ENCODE measurements at regions not wholly inside any gene's neighbourhood (a gene's known extent, or its start where the extent isn't known, plus 50 kb on each side); places are given as distances from the start of the nearest gene placed in this dataset.

DNA sequence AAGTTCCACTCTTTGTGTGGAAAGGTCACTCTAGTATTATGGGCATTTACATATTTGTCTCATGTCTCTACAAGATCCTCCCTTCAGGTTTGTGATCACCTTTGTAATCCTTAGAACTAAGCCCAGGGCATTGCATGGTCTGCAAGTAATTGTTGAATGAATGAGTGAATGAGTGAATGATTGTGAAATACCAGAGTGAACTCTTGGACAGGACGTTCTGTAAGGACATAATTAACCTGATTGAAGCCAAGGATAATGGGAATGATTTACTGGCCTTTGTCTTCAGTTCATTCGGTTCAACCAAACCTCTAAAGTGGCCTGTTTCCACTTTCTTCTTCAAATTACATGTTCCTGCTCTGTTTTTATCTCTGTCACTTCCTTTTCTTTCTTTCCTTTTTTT is 83.0 kb upstream of the TSPAN2 start:
- no peak overlapping the region for H2BK120ac ChIP-seq (ENCODE audit: low read depth, low read length)
- no peak overlapping the region for H3K23ac ChIP-seq (ENCODE audit: low read depth, low read length, poor library complexity)
- H3K27ac ChIP-seq (replicated peaks; ENCODE audit: low read length) = no peak overlapping the region
- H3K36me3 ChIP-seq (replicated peaks in 1 of 2; ENCODE audit: control insufficient read depth in 2 of 2, insufficient read depth in 2 of 2, low read length in 2 of 2) = no peaks in the 10 kb centered on the region
- H3K9me3 ChIP-seq (replicated peaks in 1 of 2; ENCODE audit: control insufficient read depth in 2 of 2, insufficient read depth in 1 of 2, low read depth in 1 of 2, low read length in 2 of 2) = no peaks in the 10 kb centered on the region
- no peak overlapping the region for H2AFZ ChIP-seq (ENCODE audit: low read length)
- no peak overlapping the region for H3K4me2 ChIP-seq (ENCODE audit: insufficient read depth, low read length, poor library complexity, severe bottlenecking)
- H3K18ac ChIP-seq (ENCODE audit: low read length) = no peak overlapping the region
- no peak for DNase-seq (ENCODE audit: low spot score)
- no peaks in the 10 kb centered on the region for H3K79me1 ChIP-seq (ENCODE audit: low read depth, low read length)
- no peaks in the 10 kb centered on the region for H3K27me3 ChIP-seq (ENCODE audit: control insufficient read depth in 3 of 3, insufficient read depth in 3 of 3, low read depth in 1 of 3, low read length in 3 of 3)
- peaks cover 0 to 3% of the 10 kb centered on the region in 2 donors for H3K4me1 ChIP-seq (ENCODE audit: control insufficient read depth in 2 of 2, insufficient read depth in 1 of 2, low read depth in 1 of 2, low read length in 2 of 2)
- no peak overlapping the region for H3K4me3 ChIP-seq (ENCODE audit: low read length in 2 of 2)
- no CpG with 5 or more reads among the region's 2 CpGs for WGBS, 2 donors (ENCODE audit: extremely low coverage in 2 of 2, insufficient read length in 2 of 2, insufficient replicate concordance in 1 of 2)
- H4K8ac ChIP-seq (ENCODE audit: low read depth, low read length) = no peak overlapping the region
- no peak overlapping the region for H3K14ac ChIP-seq (ENCODE audit: low read length)
- H2BK5ac ChIP-seq (ENCODE audit: low read length) = no peak overlapping the region
- H4K91ac ChIP-seq (ENCODE audit: low read depth, low read length, poor library complexity) = no peak overlapping the region
- H2BK12ac ChIP-seq (ENCODE audit: low read length) = no peak overlapping the region
- no peak overlapping the region for H2BK15ac ChIP-seq (ENCODE audit: low read length)
- no peak overlapping the region for H3K4ac ChIP-seq (ENCODE audit: low read length)
- H3K9ac ChIP-seq (ENCODE audit: low read depth, low read length, poor library complexity) = no peak overlapping the region
- H2AK5ac ChIP-seq (ENCODE audit: low read depth, low read length) = no peak overlapping the region

DNA sequence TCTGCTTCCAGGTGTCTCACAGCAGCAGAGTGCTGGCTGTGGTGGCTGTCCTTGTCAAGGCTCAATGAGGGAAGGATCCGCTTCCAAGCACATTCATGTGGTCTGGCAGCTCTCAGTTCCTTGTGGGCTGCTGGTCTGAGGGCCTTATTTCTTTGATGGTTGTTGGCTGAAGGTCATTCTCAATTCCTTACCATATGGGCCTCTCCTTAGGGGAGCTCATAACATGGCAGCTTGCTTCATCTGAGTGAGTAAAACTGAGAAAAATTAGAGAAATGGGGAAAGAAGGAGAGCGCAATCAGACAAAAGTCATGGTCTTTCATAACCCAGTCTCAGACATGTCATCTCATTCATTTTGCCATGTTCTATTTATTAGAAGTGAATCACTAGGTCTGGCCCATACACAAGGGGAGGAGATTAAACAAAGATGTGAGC is 81.7 kb upstream of the TSPAN2 start:
- Histone ChIP-seq H3K4me3 (ENCODE audit: low read length in 2 of 2) (no peak overlapping the region), H3K79me1 (ENCODE audit: low read depth, low read length) (no peaks in the 10 kb centered on the region), H3K23ac (ENCODE audit: low read depth, low read length, poor library complexity) (no peak overlapping the region), H3K4me2 (ENCODE audit: insufficient read depth, low read length, poor library complexity, severe bottlenecking) (no peak overlapping the region), H3K9me3 (replicated peaks in 1 of 2; ENCODE audit: control insufficient read depth in 2 of 2, insufficient read depth in 1 of 2, low read depth in 1 of 2, low read length in 2 of 2) (no peaks in the 10 kb centered on the region), H2BK15ac (ENCODE audit: low read length) (no peak overlapping the region), H2AFZ (ENCODE audit: low read length) (no peak overlapping the region), H3K27ac (replicated peaks; ENCODE audit: low read length) (no peak overlapping the region), H4K8ac (ENCODE audit: low read depth, low read length) (no peak overlapping the region), H2BK120ac (ENCODE audit: low read depth, low read length) (no peak overlapping the region), H3K9ac (ENCODE audit: low read depth, low read length, poor library complexity) (no peak overlapping the region), H3K4me1 (ENCODE audit: control insufficient read depth in 2 of 2, insufficient read depth in 1 of 2, low read depth in 1 of 2, low read length in 2 of 2) (peaks cover 0 to 3% of the 10 kb centered on the region in 2 donors), H3K14ac (ENCODE audit: low read length) (no peak overlapping the region), H2AK5ac (ENCODE audit: low read depth, low read length) (no peak overlapping the region), H3K27me3 (ENCODE audit: control insufficient read depth in 3 of 3, insufficient read depth in 3 of 3, low read depth in 1 of 3, low read length in 3 of 3) (no peaks in the 10 kb centered on the region), H3K36me3 (replicated peaks in 1 of 2; ENCODE audit: control insufficient read depth in 2 of 2, insufficient read depth in 2 of 2, low read length in 2 of 2) (no peaks in the 10 kb centered on the region), H2BK5ac (ENCODE audit: low read length) (no peak overlapping the region), H3K18ac (ENCODE audit: low read length) (no peak overlapping the region), H4K91ac (ENCODE audit: low read depth, low read length, poor library complexity) (no peak overlapping the region), H2BK12ac (ENCODE audit: low read length) (no peak overlapping the region), H3K4ac (ENCODE audit: low read length) (no peak overlapping the region)
- WGBS, 2 donors (ENCODE audit: extremely low coverage in 2 of 2, insufficient read length in 2 of 2, insufficient replicate concordance in 1 of 2) = no CpG with 5 or more reads among the region's 2 CpGs
- no peak for DNase-seq (ENCODE audit: low spot score)

DNA sequence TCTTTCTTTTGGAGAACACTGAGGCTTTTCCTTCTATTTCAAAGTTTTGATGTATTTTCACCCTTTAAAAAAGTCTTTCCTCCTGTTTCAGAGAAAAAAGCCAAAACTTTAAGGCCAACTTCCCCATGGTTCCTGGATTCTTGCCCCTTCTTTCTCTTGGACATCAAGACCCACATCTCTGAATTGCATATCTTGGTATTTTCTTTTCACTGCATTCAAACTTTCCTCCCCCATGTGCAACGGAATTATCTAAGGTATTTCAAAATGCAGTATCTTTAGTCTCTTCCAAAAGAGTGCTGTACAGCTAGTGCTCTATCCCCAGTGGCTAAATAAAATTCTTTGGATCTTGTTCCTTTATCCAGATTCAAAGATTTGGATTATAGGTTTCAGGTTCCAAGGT is 81.1 kb upstream of the TSPAN2 start:
- Histone ChIP-seq H2BK12ac (ENCODE audit: low read length) (no peak overlapping the region), H3K27me3 (ENCODE audit: control insufficient read depth in 3 of 3, insufficient read depth in 3 of 3, low read depth in 1 of 3, low read length in 3 of 3) (no peaks in the 10 kb centered on the region), H3K23ac (ENCODE audit: low read depth, low read length, poor library complexity) (no peak overlapping the region), H4K91ac (ENCODE audit: low read depth, low read length, poor library complexity) (no peak overlapping the region), H3K4me2 (ENCODE audit: insufficient read depth, low read length, poor library complexity, severe bottlenecking) (no peak overlapping the region), H4K8ac (ENCODE audit: low read depth, low read length) (no peak overlapping the region), H2AK5ac (ENCODE audit: low read depth, low read length) (no peak overlapping the region), H3K4me3 (ENCODE audit: low read length in 2 of 2) (no peak overlapping the region), H3K27ac (replicated peaks; ENCODE audit: low read length) (no peak overlapping the region), H3K14ac (ENCODE audit: low read length) (no peak overlapping the region), H3K79me1 (ENCODE audit: low read depth, low read length) (no peaks in the 10 kb centered on the region), H3K4ac (ENCODE audit: low read length) (no peak overlapping the region), H3K36me3 (replicated peaks in 1 of 2; ENCODE audit: control insufficient read depth in 2 of 2, insufficient read depth in 2 of 2, low read length in 2 of 2) (no peaks in the 10 kb centered on the region), H3K18ac (ENCODE audit: low read length) (no peak overlapping the region), H3K9ac (ENCODE audit: low read depth, low read length, poor library complexity) (no peak overlapping the region), H2BK5ac (ENCODE audit: low read length) (no peak overlapping the region), H2BK120ac (ENCODE audit: low read depth, low read length) (no peak overlapping the region), H3K4me1 (ENCODE audit: control insufficient read depth in 2 of 2, insufficient read depth in 1 of 2, low read depth in 1 of 2, low read length in 2 of 2) (no peaks in the 10 kb centered on the region), H2BK15ac (ENCODE audit: low read length) (no peak overlapping the region), H2AFZ (ENCODE audit: low read length) (no peak overlapping the region), H3K9me3 (replicated peaks in 1 of 2; ENCODE audit: control insufficient read depth in 2 of 2, insufficient read depth in 1 of 2, low read depth in 1 of 2, low read length in 2 of 2) (no peaks in the 10 kb centered on the region)
- no peak for DNase-seq (ENCODE audit: low spot score)
- no CpG with 5 or more reads among the region's 1 CpG for WGBS, 2 donors (ENCODE audit: extremely low coverage in 2 of 2, insufficient read length in 2 of 2, insufficient replicate concordance in 1 of 2)

DNA sequence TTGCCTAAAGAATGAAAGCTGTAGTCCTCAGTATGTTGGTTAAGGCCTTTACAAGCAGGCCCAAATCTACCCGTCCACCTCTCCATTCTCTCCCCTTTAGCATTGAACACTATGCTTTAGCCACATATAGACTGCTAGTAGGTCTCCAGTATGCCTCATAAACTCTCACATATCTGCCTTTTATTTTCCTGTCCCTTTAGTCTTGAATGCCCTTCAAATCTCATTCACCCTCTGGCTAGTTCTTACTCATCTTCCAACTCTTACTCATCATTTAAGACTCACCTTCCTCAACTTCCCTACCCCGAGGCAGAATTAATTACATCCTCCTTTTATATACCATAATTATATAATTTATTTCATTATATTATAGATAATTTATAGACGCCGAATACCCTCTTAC is 78.7 kb upstream of the TSPAN2 start:
- no peak overlapping the region for H3K14ac ChIP-seq (ENCODE audit: low read length)
- no peak overlapping the region for H2BK15ac ChIP-seq (ENCODE audit: low read length)
- no peak overlapping the region for H3K23ac ChIP-seq (ENCODE audit: low read depth, low read length, poor library complexity)
- H3K9me3 ChIP-seq (replicated peaks in 1 of 2; ENCODE audit: control insufficient read depth in 2 of 2, insufficient read depth in 1 of 2, low read depth in 1 of 2, low read length in 2 of 2) = no peaks in the 10 kb centered on the region
- no peaks in the 10 kb centered on the region for H3K27me3 ChIP-seq (ENCODE audit: control insufficient read depth in 3 of 3, insufficient read depth in 3 of 3, low read depth in 1 of 3, low read length in 3 of 3)
- H3K27ac ChIP-seq (replicated peaks; ENCODE audit: low read length) = no peak overlapping the region
- no peak for DNase-seq (ENCODE audit: low spot score)
- H3K4me2 ChIP-seq (ENCODE audit: insufficient read depth, low read length, poor library complexity, severe bottlenecking) = no peak overlapping the region
- H3K4me1 ChIP-seq (ENCODE audit: control insufficient read depth in 2 of 2, insufficient read depth in 1 of 2, low read depth in 1 of 2, low read length in 2 of 2) = no peaks in the 10 kb centered on the region
- H3K36me3 ChIP-seq (replicated peaks in 1 of 2; ENCODE audit: control insufficient read depth in 2 of 2, insufficient read depth in 2 of 2, low read length in 2 of 2) = no peaks in the 10 kb centered on the region
- H3K4ac ChIP-seq (ENCODE audit: low read length) = no peak overlapping the region
- no peak overlapping the region for H2BK12ac ChIP-seq (ENCODE audit: low read length)
- no peak overlapping the region for H2AFZ ChIP-seq (ENCODE audit: low read length)
- H2BK5ac ChIP-seq (ENCODE audit: low read length) = no peak overlapping the region
- H3K79me1 ChIP-seq (ENCODE audit: low read depth, low read length) = no peaks in the 10 kb centered on the region
- no peak overlapping the region for H4K8ac ChIP-seq (ENCODE audit: low read depth, low read length)
- H3K4me3 ChIP-seq (ENCODE audit: low read length in 2 of 2) = no peak overlapping the region
- H2AK5ac ChIP-seq (ENCODE audit: low read depth, low read length) = no peak overlapping the region
- H2BK120ac ChIP-seq (ENCODE audit: low read depth, low read length) = no peak overlapping the region
- no peak overlapping the region for H3K18ac ChIP-seq (ENCODE audit: low read length)
- H3K9ac ChIP-seq (ENCODE audit: low read depth, low read length, poor library complexity) = no peak overlapping the region
- WGBS, 2 donors (ENCODE audit: extremely low coverage in 2 of 2, insufficient read length in 2 of 2, insufficient replicate concordance in 1 of 2) = 100% methylated on average over 1 of the region's 4 CpGs
- H4K91ac ChIP-seq (ENCODE audit: low read depth, low read length, poor library complexity) = no peak overlapping the region

Data from neuronal stem cell (in vitro differentiated cells).